Panc1 (cell line): ENCODE measurements at regions not wholly inside any gene's neighbourhood (a gene's known extent, or its start where the extent isn't known, plus 50 kb on each side); places are given as distances from the start of the nearest gene placed in this dataset.

Experiments used
- CTCF ChIP-seq: fragments of 450-650 bp; IDR thresholded peaks from 2 replicates; pipeline ENCODE4 v1.5.1; 2017; ENCODE audit warnings: mild to moderate bottlenecking
- POLR2AphosphoS5 ChIP-seq: IDR thresholded peaks from 2 replicates; pipeline ENCODE4 v1.6.1; 2012; ENCODE audit warnings: mild to moderate bottlenecking, low read depth, low read length, moderate library complexity

GRCh38 chr11:31902706-31903105 is 91.6 kb upstream of the PAX6 start:
- TF ChIP-seq POLR2AphosphoS5 (no peak), CTCF (no peak)
